Panc1 (cell line): ENCODE measurements at regions not wholly inside any gene's neighbourhood (a gene's known extent, or its start where the extent isn't known, plus 50 kb on each side); places are given as distances from the start of the nearest gene placed in this dataset.

Experiments
- SIN3A ChIP-seq: IDR thresholded peaks from 2 replicates; pipeline ENCODE4 v1.6.1; 2012; ENCODE audit warnings: low read depth, mild to moderate bottlenecking, low read length, moderate library complexity, borderline replicate concordance; ENCODE audit not compliant: insufficient read depth
- TCF7L2 ChIP-seq: IDR thresholded peaks from 2 replicates; pipeline ENCODE4 v1.6.1; 2011; ENCODE audit warnings: mild to moderate bottlenecking, low read depth, low read length, inconsistent platforms

GRCh38 chr2:53609551-53609950 lies 158.1 kb upstream of the CHAC2 start:
- TF ChIP-seq SIN3A, result no peak
- no peak for TF ChIP-seq TCF7L2
